ENCODE measurements at regions not wholly inside any gene's neighbourhood (a gene's known extent, or its start where the extent isn't known, plus 50 kb on each side); places are given as distances from the start of the nearest gene placed in this dataset.

- peaks cover 5% of the 10 kb centered on the region for H3K9me3 Mint-ChIP-seq
- no peak overlapping the region for H3K4me3 Mint-ChIP-seq
- H3K27ac Mint-ChIP-seq = no peak overlapping the region
- DNase-seq = no peak
- peaks cover 3% of the 10 kb centered on the region for H3K4me1 Mint-ChIP-seq
- CTCF ChIA-PET = no interaction called here
- POLR2A ChIA-PET = no interaction called here
- H3K27me3 Mint-ChIP-seq = peaks cover 12% of the 10 kb centered on the region
- H3K36me3 Mint-ChIP-seq (ENCODE audit: low read depth) = peaks cover 5% of the 10 kb centered on the region
Measured at GRCh38 chr10:3435671-3436070, 263.1 kb upstream of the PITRM1 start.

- Mint-ChIP-seq H3K4me1 (peaks cover 7% of the 10 kb centered on the region), H3K27ac (no peak overlapping the region), H3K27me3 (peaks cover 12% of the 10 kb centered on the region), H3K9me3 (peaks cover 16% of the 10 kb centered on the region), H3K36me3 (ENCODE audit: low read depth) (peaks cover 14% of the 10 kb centered on the region), H3K4me3 (no peak overlapping the region)
- CTCF ChIA-PET = no interaction called here
- no peak for DNase-seq
- POLR2A ChIA-PET = no interaction called here
Measured at GRCh38 chr10:3433988-3434387, 261.4 kb upstream of the PITRM1 start.

GRCh38 chr10:3433131-3433530, 260.5 kb upstream of the PITRM1 start:
- H3K4me1 Mint-ChIP-seq = peaks cover 7% of the 10 kb centered on the region
- H3K27me3 Mint-ChIP-seq = peaks cover 12% of the 10 kb centered on the region
- peaks cover 16% of the 10 kb centered on the region for H3K9me3 Mint-ChIP-seq
- H3K4me3 Mint-ChIP-seq = no peak overlapping the region
- POLR2A ChIA-PET = no interaction called here
- CTCF ChIA-PET = no interaction called here
- no peak overlapping the region for H3K27ac Mint-ChIP-seq
- peaks cover 14% of the 10 kb centered on the region for H3K36me3 Mint-ChIP-seq (ENCODE audit: low read depth)
- DNase-seq = no peak

DNA sequence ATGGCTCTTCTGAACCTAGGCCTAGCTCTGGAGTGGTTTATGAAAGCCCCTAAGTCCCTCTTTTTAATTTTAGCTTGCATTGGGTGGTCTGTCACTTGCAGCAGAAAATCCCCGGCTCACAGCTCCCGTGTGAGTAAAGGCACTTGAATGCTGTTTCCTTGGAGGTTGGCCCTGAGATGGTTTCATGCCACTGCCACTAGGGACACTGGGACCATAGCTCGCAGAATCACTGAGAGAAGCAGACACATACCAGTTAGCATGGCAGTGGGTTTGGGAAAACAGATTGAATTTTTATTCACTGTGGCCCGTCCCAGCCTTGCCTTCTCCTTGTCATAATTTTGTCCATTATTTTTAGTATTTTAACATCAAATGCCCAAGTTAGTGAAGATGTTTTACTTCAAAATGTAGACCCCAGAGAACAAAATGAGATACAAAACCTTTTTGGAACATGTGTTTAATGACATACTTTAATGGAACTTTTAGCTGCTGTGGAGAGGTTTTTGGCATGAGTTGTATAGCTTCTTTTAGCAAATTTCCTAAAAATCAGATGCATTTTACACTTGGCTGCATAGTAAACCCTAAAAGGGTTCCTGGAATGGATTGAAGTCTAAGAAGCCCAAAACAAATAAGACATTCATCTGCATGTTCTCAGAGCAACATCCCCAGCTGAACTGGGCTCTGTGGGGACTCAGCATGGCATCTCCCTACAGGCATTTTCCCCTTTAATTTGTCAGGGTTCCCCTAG, 259.7 kb upstream of the PITRM1 start:
- Mint-ChIP-seq H3K36me3 (ENCODE audit: low read depth) (peaks cover 14% of the 10 kb centered on the region), H3K9me3 (peaks cover 16% of the 10 kb centered on the region), H3K27ac (no peak overlapping the region), H3K4me1 (peaks cover 7% of the 10 kb centered on the region), H3K27me3 (peaks cover 10% of the 10 kb centered on the region), H3K4me3 (no peak overlapping the region)
- ChIA-PET POLR2A (no interaction called here), CTCF (no interaction called here)
- DNase-seq = no peak

DNA sequence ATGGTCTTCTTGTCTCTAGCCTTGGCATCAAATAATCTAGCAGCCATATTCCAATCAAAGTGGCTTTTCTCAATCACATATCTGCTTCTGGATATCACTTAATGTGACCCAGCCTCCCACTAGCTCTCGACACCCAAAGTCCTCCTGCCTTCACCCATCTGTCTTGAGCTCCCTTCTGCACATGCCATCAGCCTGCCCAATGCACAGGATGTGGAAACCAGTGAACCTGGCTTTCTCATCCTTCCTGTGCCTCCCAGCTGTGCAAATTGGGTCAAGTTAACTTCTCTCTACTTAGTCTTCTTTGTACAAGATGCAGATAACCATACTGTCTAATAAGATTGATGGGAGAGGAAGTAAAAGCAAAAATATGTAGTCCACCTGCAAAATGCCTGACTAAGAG, 257.9 kb upstream of the PITRM1 start:
- Mint-ChIP-seq H3K4me3 (no peak overlapping the region), H3K9me3 (peaks cover 16% of the 10 kb centered on the region), H3K27ac (no peak overlapping the region), H3K27me3 (peaks cover 2% of the 10 kb centered on the region), H3K4me1 (peaks cover 12% of the 10 kb centered on the region), H3K36me3 (ENCODE audit: low read depth) (peaks cover 16% of the 10 kb centered on the region)
- POLR2A ChIA-PET = no interaction called here
- CTCF ChIA-PET = no interaction called here
- no peak for DNase-seq

GRCh38 chr10:3429676-3430075, 257.1 kb upstream of the PITRM1 start:
- ChIA-PET POLR2A (no interaction called here), CTCF (no interaction called here)
- no peak for DNase-seq
- Mint-ChIP-seq H3K4me3 (no peak overlapping the region), H3K4me1 (peaks cover 12% of the 10 kb centered on the region), H3K9me3 (peaks cover 16% of the 10 kb centered on the region), H3K36me3 (ENCODE audit: low read depth) (peaks cover 16% of the 10 kb centered on the region), H3K27me3 (peaks cover 2% of the 10 kb centered on the region), H3K27ac (no peak overlapping the region)

- Mint-ChIP-seq H3K36me3 (ENCODE audit: low read depth) (peaks cover 16% of the 10 kb centered on the region), H3K4me3 (no peak overlapping the region), H3K4me1 (peaks cover 18% of the 10 kb centered on the region), H3K27me3 (peaks cover 2% of the 10 kb centered on the region), H3K27ac (no peak overlapping the region), H3K9me3 (peaks cover 16% of the 10 kb centered on the region)
- DNase-seq = no peak
- CTCF ChIA-PET = no interaction called here
- POLR2A ChIA-PET = no interaction called here
Measured at GRCh38 chr10:3428826-3429225, 256.2 kb upstream of the PITRM1 start.

DNA sequence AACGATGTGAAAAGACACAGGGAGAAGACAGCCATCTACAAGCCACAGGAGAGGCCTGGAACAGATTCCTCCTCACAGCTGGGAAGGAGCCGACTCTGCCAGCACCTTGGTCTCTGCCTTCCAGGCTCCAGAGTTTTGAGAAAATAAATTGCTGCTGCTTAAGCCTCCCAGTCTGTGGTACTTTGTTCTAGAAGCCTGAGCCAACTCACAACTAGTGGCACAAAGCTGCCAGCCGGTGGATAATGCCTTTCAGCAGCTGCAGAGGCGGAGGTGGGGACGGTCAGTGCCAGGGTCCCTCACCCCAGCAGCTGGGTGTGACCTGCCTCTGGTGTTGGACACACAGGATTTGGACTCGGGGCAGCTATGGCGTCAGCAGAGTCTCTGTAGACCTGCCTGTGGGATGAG, 255.4 kb upstream of the PITRM1 start:
- ChIA-PET POLR2A (no interaction called here), CTCF (no interaction called here)
- H3K9me3 Mint-ChIP-seq = peaks cover 16% of the 10 kb centered on the region

DNA sequence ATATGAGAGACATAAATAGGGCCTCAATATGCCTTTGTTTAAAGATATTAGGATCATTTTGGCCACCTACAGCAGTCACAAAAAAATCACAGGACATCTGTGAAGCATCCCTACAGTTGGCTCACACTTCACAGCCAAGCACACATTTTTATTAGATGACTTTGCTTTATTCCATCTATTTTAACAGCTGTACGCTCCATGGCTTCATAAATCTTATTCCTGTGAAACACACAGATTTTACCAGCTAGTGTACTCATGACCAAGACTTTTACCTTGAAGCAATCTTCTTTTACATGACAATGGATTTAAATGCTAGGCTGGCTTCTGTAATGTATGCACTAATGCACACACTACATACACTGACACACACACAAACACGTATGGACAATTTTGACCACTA, 254.8 kb upstream of the PITRM1 start:
- H3K4me3 Mint-ChIP-seq = no peak overlapping the region
- H3K36me3 Mint-ChIP-seq (ENCODE audit: low read depth) = peaks cover 16% of the 10 kb centered on the region
- H3K9me3 Mint-ChIP-seq = peaks cover 16% of the 10 kb centered on the region
- CTCF ChIA-PET = no interaction called here
- no peak for DNase-seq
- H3K27ac Mint-ChIP-seq = no peak overlapping the region
- POLR2A ChIA-PET = no interaction called here
- peaks cover 27% of the 10 kb centered on the region for H3K4me1 Mint-ChIP-seq
- H3K27me3 Mint-ChIP-seq = peaks cover 8% of the 10 kb centered on the region

More for the DNA sequence above, 255.4 kb upstream of the PITRM1 start:
- Mint-ChIP-seq H3K4me1 (peaks cover 24% of the 10 kb centered on the region), H3K4me3 (no peak overlapping the region), H3K27ac (no peak overlapping the region), H3K27me3 (peaks cover 8% of the 10 kb centered on the region), H3K36me3 (ENCODE audit: low read depth) (peaks cover 16% of the 10 kb centered on the region)
- DNase-seq = no peak

DNA sequence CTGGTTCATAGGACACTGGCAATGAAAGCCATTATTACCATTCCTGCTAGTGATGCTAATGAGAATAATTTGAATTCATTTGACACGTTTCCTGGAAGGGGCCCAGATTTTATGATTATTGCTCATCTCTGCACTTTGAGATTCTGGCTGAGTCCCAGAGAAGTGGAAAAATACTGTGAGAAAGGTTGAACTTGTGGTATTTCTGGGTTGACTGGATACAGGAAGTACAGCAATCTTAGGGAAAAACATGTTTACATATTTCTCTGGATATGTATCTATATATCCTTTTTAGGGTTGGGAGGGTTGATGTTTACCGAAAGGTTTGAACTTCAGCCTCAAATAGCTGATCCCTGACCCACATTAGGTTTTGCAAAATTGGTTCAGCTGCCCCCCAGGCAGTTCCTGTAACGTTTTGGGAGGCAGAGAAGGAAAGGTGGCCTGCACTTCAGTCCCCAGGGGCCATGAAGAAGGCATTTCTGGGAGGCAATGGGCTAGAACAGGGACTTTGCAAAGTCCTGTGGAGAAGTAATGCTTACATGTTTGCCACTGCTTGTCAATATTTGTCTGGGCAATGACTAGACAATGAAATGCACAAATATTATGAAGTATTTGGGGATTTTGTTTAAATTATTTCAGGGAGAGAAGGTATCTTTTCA, 253.7 kb upstream of the PITRM1 start:
- H3K36me3 Mint-ChIP-seq (ENCODE audit: low read depth) = peaks cover 16% of the 10 kb centered on the region
- ChIA-PET POLR2A (no interaction called here), CTCF (no interaction called here)
- H3K9me3 Mint-ChIP-seq = peaks cover 16% of the 10 kb centered on the region
- H3K27me3 Mint-ChIP-seq = peaks cover 8% of the 10 kb centered on the region
- no peak for DNase-seq
- H3K27ac Mint-ChIP-seq = no peak overlapping the region
- H3K4me1 Mint-ChIP-seq = peaks cover 37% of the 10 kb centered on the region
- H3K4me3 Mint-ChIP-seq = no peak overlapping the region

- no peak for DNase-seq
- H3K27me3 Mint-ChIP-seq = peaks cover 10% of the 10 kb centered on the region
- POLR2A ChIA-PET = no interaction called here
- H3K27ac Mint-ChIP-seq = no peak overlapping the region
- H3K4me3 Mint-ChIP-seq = no peak overlapping the region
- peaks cover 40% of the 10 kb centered on the region for H3K4me1 Mint-ChIP-seq
- peaks cover 11% of the 10 kb centered on the region for H3K9me3 Mint-ChIP-seq
- H3K36me3 Mint-ChIP-seq (ENCODE audit: low read depth) = peaks cover 12% of the 10 kb centered on the region
- CTCF ChIA-PET = no interaction called here
Measured at GRCh38 chr10:3425716-3426115, 253.1 kb upstream of the PITRM1 start.

GRCh38 chr10:3425261-3425660, 252.7 kb upstream of the PITRM1 start:
- ChIA-PET POLR2A (no interaction called here), CTCF (no interaction called here)
- Mint-ChIP-seq H3K4me3 (no peak overlapping the region), H3K27ac (no peak overlapping the region), H3K36me3 (ENCODE audit: low read depth) (peaks cover 8% of the 10 kb centered on the region), H3K27me3 (peaks cover 13% of the 10 kb centered on the region), H3K9me3 (peaks cover 7% of the 10 kb centered on the region), H3K4me1 (peaks cover 41% of the 10 kb centered on the region)
- no peak for DNase-seq

- no peak overlapping the region for H3K4me3 Mint-ChIP-seq
- POLR2A ChIA-PET = interaction anchor here (0.8 kb wide), 1 partner anchor 361 kb away, joined by 4 read pairs; the partner anchor contains the start of gene KLF6
- H3K9me3 Mint-ChIP-seq = no peaks in the 10 kb centered on the region
- peaks cover 19% of the 10 kb centered on the region for H3K27me3 Mint-ChIP-seq
- peaks cover 2% of the 10 kb centered on the region for H3K36me3 Mint-ChIP-seq (ENCODE audit: low read depth)
- DNase-seq = no peak
- peaks cover 51% of the 10 kb centered on the region for H3K4me1 Mint-ChIP-seq
- H3K27ac Mint-ChIP-seq = no peak overlapping the region
- CTCF ChIA-PET = no interaction called here
Measured at GRCh38 chr10:3424111-3424851, 251.7 kb upstream of the PITRM1 start.
